SK-N-SH treated with all-trans-retinoic acid at 6 μM for 48 hours (cell line): ENCODE measurements at regions not wholly inside any gene's neighbourhood (a gene's known extent, or its start where the extent isn't known, plus 50 kb on each side); places are given as distances from the start of the nearest gene placed in this dataset.

Source experiments
- ARNTL ChIP-seq: fragments of 450-650 bp; formaldehyde crosslinking; IDR thresholded peaks from 2 replicates; pipeline ENCODE4 v1.5.0; 2020; ENCODE audit warnings: low read depth, mild to moderate bottlenecking, moderate library complexity, borderline replicate concordance
- CSDC2 ChIP-seq: fragments of 250-450 bp; sonication (Bioruptor Pico); IDR thresholded peaks from 2 replicates; pipeline ENCODE4 v1.5.0; 2020; ENCODE audit warnings: mild to moderate bottlenecking, moderate library complexity
- ISL1 ChIP-seq: fragments of 250-450 bp; sonication (Bioruptor Pico); IDR thresholded peaks from 2 replicates; pipeline ENCODE4 v2.1.2; 2022; ENCODE audit warnings: mild to moderate bottlenecking, moderate library complexity
- PATZ1 ChIP-seq: fragments of 250-450 bp; sonication (Bioruptor Pico); IDR thresholded peaks from 2 replicates; pipeline ENCODE4 v1.8.0; 2020; ENCODE audit warnings: mild to moderate bottlenecking, moderate library complexity, borderline replicate concordance
- TOX ChIP-seq: fragments of 250-450 bp; sonication (Bioruptor Pico); IDR thresholded peaks from 2 replicates; pipeline ENCODE4 v1.8.0; 2021; ENCODE audit warnings: mild to moderate bottlenecking, moderate library complexity, borderline replicate concordance
- TSHZ2 ChIP-seq: fragments of 250-450 bp; sonication (Bioruptor Pico); IDR thresholded peaks from 2 replicates; pipeline ENCODE4 v1.5.0; 2020; ENCODE audit warnings: mild to moderate bottlenecking, moderate library complexity
- ZC3H10 ChIP-seq: fragments of 250-450 bp; sonication (Bioruptor Pico); IDR thresholded peaks from 2 replicates; pipeline ENCODE4 v1.5.1; 2021; ENCODE audit warnings: mild to moderate bottlenecking, moderate library complexity
- ZNF70 ChIP-seq: fragments of 450-650 bp; formaldehyde crosslinking; IDR thresholded peaks from 2 replicates; pipeline ENCODE4 v1.5.0; 2020; ENCODE audit warnings: mild to moderate bottlenecking, moderate library complexity
- ZNF8 ChIP-seq: fragments of 450-650 bp; formaldehyde crosslinking; IDR thresholded peaks from 2 replicates; pipeline ENCODE4 v1.5.0; 2020; ENCODE audit warnings: mild to moderate bottlenecking, moderate library complexity

DNA sequence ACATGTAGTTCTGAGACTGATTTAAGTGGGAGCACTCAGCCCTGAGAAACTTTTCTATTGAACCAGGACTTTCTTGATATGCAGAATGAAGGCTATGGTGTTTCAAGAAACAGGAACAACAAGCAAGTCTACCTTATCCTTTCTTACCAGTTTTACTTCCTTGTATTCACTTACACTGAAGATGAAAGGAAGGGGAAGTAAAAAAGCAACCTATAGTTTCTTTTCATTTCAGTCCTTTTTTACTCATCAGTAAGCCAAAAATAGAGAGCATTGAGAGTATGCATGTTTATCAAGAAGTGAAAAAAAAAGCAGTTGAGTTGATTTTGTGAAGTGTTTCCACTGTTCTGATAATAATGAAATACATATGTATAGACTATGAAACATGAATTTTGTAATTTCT is 1010.3 kb downstream of the AMY1C start:
- TF ChIP-seq PATZ1 (CRISPR knock-in tag) (no peak), ZNF8 (CRISPR knock-in tag) (no peak), ZC3H10 (CRISPR knock-in tag) (no peak), ARNTL (CRISPR knock-in tag) (no peak), TSHZ2 (no peak), TOX (CRISPR knock-in tag) (no peak), ISL1 (no peak), ZNF70 (CRISPR knock-in tag) (no peak), CSDC2 (CRISPR knock-in tag) (no peak)
